Activated T-helper 1 cell treated with anti-CD3 and anti-CD28 coated beads, Interleukin-12 subunit alpha, Interleukin-12 subunit beta, Interleukin-2, Interleukin-4 antibody, amounts not matched to agents 30 ng/mL and 10 ng/mL and 1 ng/mL, durations not matched to agents 14 hours and 24 hours and 36 hours (primary cell): ENCODE measurements at regions not wholly inside any gene's neighbourhood (a gene's known extent, or its start where the extent isn't known, plus 50 kb on each side); places are given as distances from the start of the nearest gene placed in this dataset.

Experiments used
- DNase-seq: peaks from one replicate; pipeline ENCODE4 v3.0.0; 2021; ENCODE audit warnings: low spot score
- H3K27ac Mint-ChIP-seq: one replicate; pipeline ENCODE4 v1.8.0; 2021; ENCODE audit warnings: mild to moderate bottlenecking, mixed read lengths
- H3K27me3 Mint-ChIP-seq: one replicate; pipeline ENCODE4 v1.8.0; 2022; ENCODE audit warnings: mild to moderate bottlenecking, moderate library complexity, mixed read lengths; ENCODE audit not compliant: insufficient read depth
- H3K36me3 Mint-ChIP-seq: one replicate; pipeline ENCODE4 v1.8.0; 2021; ENCODE audit warnings: low read depth, mixed read lengths
- H3K4me1 Mint-ChIP-seq: one replicate; pipeline ENCODE4 v1.8.0; 2021; ENCODE audit warnings: low read depth, mixed read lengths
- H3K4me3 Mint-ChIP-seq: one replicate; pipeline ENCODE4 v1.8.0; 2021; ENCODE audit warnings: mild to moderate bottlenecking, moderate library complexity, mixed read lengths
- H3K9me3 Mint-ChIP-seq: one replicate; pipeline ENCODE4 v1.8.0; 2021; ENCODE audit warnings: mixed read lengths
- intact Hi-C: fragments of 100-400 bp; cut with micrococcal nuclease; formaldehyde crosslinking; loops from one replicate; pipeline ENCODE4 v1.15.1; 2024

- DNase-seq = no peak
- intact Hi-C loops = no loop called here
- no peaks in the 10 kb centered on the region for H3K9me3 Mint-ChIP-seq
- no peak overlapping the region for H3K4me3 Mint-ChIP-seq
- no peak overlapping the region for H3K27ac Mint-ChIP-seq
- no peaks in the 10 kb centered on the region for H3K4me1 Mint-ChIP-seq
- no peaks in the 10 kb centered on the region for H3K27me3 Mint-ChIP-seq
- no peaks in the 10 kb centered on the region for H3K36me3 Mint-ChIP-seq
Observed at GRCh38 chr2:58512878-58513277, 271.8 kb upstream of the FANCL start.

GRCh38 chr2:58508006-58508405 lies 266.9 kb upstream of the FANCL start:
- intact Hi-C loops = no loop called here
- H3K27me3 Mint-ChIP-seq = no peaks in the 10 kb centered on the region
- H3K9me3 Mint-ChIP-seq = no peaks in the 10 kb centered on the region
- no peak overlapping the region for H3K4me3 Mint-ChIP-seq
- H3K36me3 Mint-ChIP-seq = no peaks in the 10 kb centered on the region
- DNase-seq = no peak
- H3K27ac Mint-ChIP-seq = no peak overlapping the region
- H3K4me1 Mint-ChIP-seq = no peaks in the 10 kb centered on the region

- DNase-seq = no peak
- Mint-ChIP-seq H3K27me3 (no peaks in the 10 kb centered on the region), H3K27ac (no peak overlapping the region), H3K4me1 (no peaks in the 10 kb centered on the region), H3K36me3 (no peaks in the 10 kb centered on the region), H3K9me3 (no peaks in the 10 kb centered on the region), H3K4me3 (no peak overlapping the region)
- intact Hi-C loops = no loop called here
Observed at GRCh38 chr2:58503918-58504317, 262.8 kb upstream of the FANCL start.

GRCh38 chr2:58502931-58503330 lies 261.8 kb upstream of the FANCL start:
- no peaks in the 10 kb centered on the region for H3K27me3 Mint-ChIP-seq
- intact Hi-C loops = no loop called here
- no peak for DNase-seq
- H3K9me3 Mint-ChIP-seq = no peaks in the 10 kb centered on the region
- no peaks in the 10 kb centered on the region for H3K36me3 Mint-ChIP-seq
- no peak overlapping the region for H3K4me3 Mint-ChIP-seq
- H3K27ac Mint-ChIP-seq = no peak overlapping the region
- no peaks in the 10 kb centered on the region for H3K4me1 Mint-ChIP-seq

GRCh38 chr2:58501371-58502160 lies 260.4 kb upstream of the FANCL start:
- H3K4me1 Mint-ChIP-seq = no peaks in the 10 kb centered on the region
- intact Hi-C loops = no loop called here
- no peaks in the 10 kb centered on the region for H3K27me3 Mint-ChIP-seq

GRCh38 chr2:58497168-58497567 lies 256.0 kb upstream of the FANCL start:
- Mint-ChIP-seq H3K27me3 (no peaks in the 10 kb centered on the region), H3K36me3 (no peaks in the 10 kb centered on the region), H3K4me1 (no peaks in the 10 kb centered on the region), H3K4me3 (no peak overlapping the region), H3K27ac (no peak overlapping the region), H3K9me3 (no peaks in the 10 kb centered on the region)
- DNase-seq = no peak
- intact Hi-C loops = no loop called here

More at GRCh38 chr2:58501371-58502160, 260.4 kb upstream of the FANCL start:
- Mint-ChIP-seq H3K4me3 (no peak overlapping the region), H3K36me3 (no peaks in the 10 kb centered on the region), H3K27ac (no peak overlapping the region), H3K9me3 (no peaks in the 10 kb centered on the region)
- no peak for DNase-seq

- H3K9me3 Mint-ChIP-seq = no peaks in the 10 kb centered on the region
- no peak overlapping the region for H3K27ac Mint-ChIP-seq
- no peak for DNase-seq
- no peaks in the 10 kb centered on the region for H3K4me1 Mint-ChIP-seq
- no peak overlapping the region for H3K4me3 Mint-ChIP-seq
- H3K36me3 Mint-ChIP-seq = no peaks in the 10 kb centered on the region
- intact Hi-C loops = no loop called here
- H3K27me3 Mint-ChIP-seq = no peaks in the 10 kb centered on the region
Observed at GRCh38 chr2:58495806-58496205, 254.7 kb upstream of the FANCL start.

GRCh38 chr2:58494071-58494501 lies 253.0 kb upstream of the FANCL start:
- no peak overlapping the region for H3K4me3 Mint-ChIP-seq
- intact Hi-C loops = no loop called here
- no peak overlapping the region for H3K27ac Mint-ChIP-seq
- no peaks in the 10 kb centered on the region for H3K4me1 Mint-ChIP-seq
- H3K9me3 Mint-ChIP-seq = no peaks in the 10 kb centered on the region
- no peak for DNase-seq
- H3K27me3 Mint-ChIP-seq = no peaks in the 10 kb centered on the region
- no peaks in the 10 kb centered on the region for H3K36me3 Mint-ChIP-seq

- H3K9me3 Mint-ChIP-seq = no peaks in the 10 kb centered on the region
- no peak overlapping the region for H3K27ac Mint-ChIP-seq
- H3K27me3 Mint-ChIP-seq = no peaks in the 10 kb centered on the region
- no peak for DNase-seq
- no peaks in the 10 kb centered on the region for H3K36me3 Mint-ChIP-seq
- intact Hi-C loops = no loop called here
- no peak overlapping the region for H3K4me3 Mint-ChIP-seq
- no peaks in the 10 kb centered on the region for H3K4me1 Mint-ChIP-seq
Observed at GRCh38 chr2:58484629-58485028, 243.5 kb upstream of the FANCL start.

GRCh38 chr2:58484221-58484620 lies 243.1 kb upstream of the FANCL start:
- intact Hi-C loops = no loop called here
- Mint-ChIP-seq H3K36me3 (no peaks in the 10 kb centered on the region), H3K9me3 (no peaks in the 10 kb centered on the region), H3K27ac (no peak overlapping the region), H3K4me1 (no peaks in the 10 kb centered on the region), H3K4me3 (no peak overlapping the region), H3K27me3 (no peaks in the 10 kb centered on the region)
- DNase-seq = no peak

- no peaks in the 10 kb centered on the region for H3K9me3 Mint-ChIP-seq
- DNase-seq = no peak
- intact Hi-C loops = no loop called here
- H3K27ac Mint-ChIP-seq = no peak overlapping the region
- no peaks in the 10 kb centered on the region for H3K27me3 Mint-ChIP-seq
- no peaks in the 10 kb centered on the region for H3K4me1 Mint-ChIP-seq
- H3K4me3 Mint-ChIP-seq = no peak overlapping the region
- no peaks in the 10 kb centered on the region for H3K36me3 Mint-ChIP-seq
Observed at GRCh38 chr2:58483307-58483706, 242.2 kb upstream of the FANCL start.

GRCh38 chr2:58481670-58482069 lies 240.5 kb upstream of the FANCL start:
- Mint-ChIP-seq H3K27ac (no peak overlapping the region), H3K4me1 (no peaks in the 10 kb centered on the region), H3K4me3 (no peak overlapping the region), H3K27me3 (no peaks in the 10 kb centered on the region), H3K9me3 (no peaks in the 10 kb centered on the region), H3K36me3 (no peaks in the 10 kb centered on the region)
- no peak for DNase-seq
- intact Hi-C loops = no loop called here

- intact Hi-C loops = no loop called here
- Mint-ChIP-seq H3K27ac (no peak overlapping the region), H3K9me3 (no peaks in the 10 kb centered on the region), H3K27me3 (no peaks in the 10 kb centered on the region), H3K4me3 (no peak overlapping the region), H3K36me3 (no peaks in the 10 kb centered on the region), H3K4me1 (no peaks in the 10 kb centered on the region)
- no peak for DNase-seq
Observed at GRCh38 chr2:58480141-58480540, 239.0 kb upstream of the FANCL start.
